ENCODE measurements at regions not wholly inside any gene's neighbourhood (a gene's known extent, or its start where the extent isn't known, plus 50 kb on each side); places are given as distances from the start of the nearest gene placed in this dataset.

DNA sequence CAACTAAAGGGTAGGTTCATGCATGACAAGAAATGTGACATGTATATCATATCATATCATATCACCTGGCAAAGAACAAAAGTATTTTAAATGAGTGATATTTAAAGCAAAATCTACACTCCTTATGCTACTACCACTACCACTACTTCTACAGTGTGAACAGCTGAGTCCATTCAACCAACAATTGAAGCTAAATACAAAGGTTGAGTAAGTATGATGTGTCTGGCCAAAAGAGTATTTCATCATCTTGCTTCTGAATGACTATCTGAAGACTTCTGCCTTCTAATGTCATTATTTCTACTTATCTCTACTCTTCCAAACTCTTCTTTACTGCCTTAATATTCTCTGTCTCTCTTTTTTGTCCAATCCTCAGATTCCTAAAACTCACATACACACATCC lies 292.6 kb upstream of the CAND1 start:
- DNase-seq: no peak

DNA sequence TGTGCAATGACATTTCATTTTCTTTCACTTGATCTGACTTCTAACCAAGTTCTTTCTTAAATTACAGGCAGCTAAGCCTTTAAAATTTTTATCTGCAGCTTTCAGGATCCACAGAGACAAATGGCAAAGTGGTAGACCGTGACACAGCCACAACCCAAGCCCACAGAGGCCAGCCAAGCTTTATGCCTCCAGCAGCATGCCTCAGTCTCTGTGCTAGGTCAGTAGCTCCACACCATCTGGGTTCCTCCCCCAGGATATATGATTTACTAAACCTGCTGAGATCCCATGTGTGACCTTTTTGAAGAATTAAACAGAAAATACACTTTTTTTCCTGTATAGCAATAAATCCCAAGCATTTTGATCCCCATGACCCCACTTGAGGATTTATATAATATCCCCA lies 290.4 kb upstream of the CAND1 start:
- DNase-seq: no peak

DNA sequence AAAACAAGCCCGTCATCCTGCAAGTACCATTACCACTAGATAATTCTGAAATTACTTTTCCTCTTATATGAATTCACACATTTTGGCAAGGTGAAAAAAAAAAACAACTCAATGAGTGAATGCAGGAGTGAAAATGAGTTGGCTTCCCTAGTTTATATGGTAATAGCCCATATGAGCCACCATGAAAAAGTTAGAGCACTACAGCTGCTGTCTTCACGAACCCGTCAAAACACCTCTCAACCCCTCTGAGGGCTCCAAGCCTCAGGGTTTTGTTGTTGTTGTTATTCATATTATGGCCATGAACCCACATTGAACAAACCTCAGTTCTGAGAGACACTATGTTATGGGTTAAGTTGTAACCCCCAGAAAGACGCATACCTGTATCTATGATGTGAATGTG lies 289.9 kb upstream of the CAND1 start:
- DNase-seq: no peak

DNA sequence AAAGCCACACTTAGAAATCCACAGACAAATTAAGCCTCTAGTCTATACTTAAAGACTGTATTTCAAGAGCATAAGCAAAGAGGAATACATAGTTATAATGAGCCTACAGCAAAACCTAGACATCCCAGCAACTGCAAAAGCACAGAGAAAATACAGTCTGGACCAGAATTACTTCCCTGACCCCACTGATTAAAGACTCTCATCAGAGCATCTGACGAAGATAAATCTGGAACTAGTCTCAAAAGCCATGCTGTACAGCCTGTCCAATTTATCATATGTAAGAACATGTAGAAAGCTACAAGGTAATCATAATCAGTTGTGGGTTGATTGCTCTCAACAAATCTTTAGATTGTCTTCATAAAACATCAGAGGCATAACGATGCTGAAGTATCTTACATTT lies 285.1 kb upstream of the CAND1 start:
- no peak for DNase-seq

DNA sequence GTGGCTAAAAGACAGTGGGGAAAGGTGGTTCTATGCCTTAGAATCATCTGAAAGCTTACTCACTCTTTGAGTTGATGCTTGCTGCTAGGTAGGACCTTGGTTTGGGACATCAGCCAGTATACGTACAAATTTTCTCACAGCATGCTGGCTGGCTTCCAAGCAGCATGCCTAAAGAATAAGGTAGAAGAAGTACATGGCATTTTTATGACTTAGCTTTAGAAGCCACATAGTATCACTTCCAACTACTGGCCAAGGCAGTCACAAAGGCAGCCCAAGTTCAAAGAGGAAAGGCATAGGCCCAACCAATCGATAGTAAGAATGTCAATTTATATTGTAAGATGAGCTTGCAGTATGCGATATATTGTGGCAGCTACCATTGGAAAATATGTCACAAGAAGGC lies 284.2 kb upstream of the CAND1 start:
- peak; percentile 3 for DNase-seq

DNA sequence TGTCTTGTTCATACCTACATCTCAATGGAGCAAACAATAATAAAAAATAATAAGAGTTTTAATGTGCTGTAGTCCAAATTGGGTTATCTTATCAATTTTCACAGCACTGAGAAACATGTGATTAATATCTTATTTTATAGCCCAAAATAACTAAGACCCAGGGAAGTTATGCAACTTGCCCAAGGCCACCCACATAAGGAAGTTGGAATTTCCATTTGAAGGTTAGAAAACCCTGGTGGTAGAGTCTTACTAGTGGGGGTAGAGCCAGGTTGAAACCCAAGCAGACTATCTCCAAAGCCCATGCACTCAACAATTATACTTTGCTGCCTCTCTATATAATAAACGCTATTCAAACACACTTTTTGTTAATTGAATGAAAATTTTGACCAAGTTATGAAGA lies 270.0 kb upstream of the CAND1 start:
- no peak for DNase-seq

DNA sequence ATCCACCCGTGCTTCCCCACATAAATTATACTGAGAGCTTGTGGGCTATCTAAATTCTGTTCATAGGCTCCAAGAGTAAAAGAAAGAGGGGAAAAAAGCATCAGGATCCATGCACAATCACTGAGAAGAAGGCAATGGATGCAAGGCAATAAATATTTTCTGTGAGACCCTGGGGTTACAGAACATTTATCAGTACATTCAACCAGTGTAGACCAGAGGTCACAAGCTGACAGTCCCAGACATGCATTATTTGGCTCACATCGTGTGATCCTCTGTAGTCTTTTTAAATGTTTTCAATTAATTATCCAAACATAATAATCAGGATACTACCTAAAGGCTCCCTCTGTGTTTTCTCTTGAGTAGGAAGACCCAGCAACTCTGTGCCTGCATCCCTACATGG lies 267.9 kb upstream of the CAND1 start:
- DNase-seq: no peak

DNA sequence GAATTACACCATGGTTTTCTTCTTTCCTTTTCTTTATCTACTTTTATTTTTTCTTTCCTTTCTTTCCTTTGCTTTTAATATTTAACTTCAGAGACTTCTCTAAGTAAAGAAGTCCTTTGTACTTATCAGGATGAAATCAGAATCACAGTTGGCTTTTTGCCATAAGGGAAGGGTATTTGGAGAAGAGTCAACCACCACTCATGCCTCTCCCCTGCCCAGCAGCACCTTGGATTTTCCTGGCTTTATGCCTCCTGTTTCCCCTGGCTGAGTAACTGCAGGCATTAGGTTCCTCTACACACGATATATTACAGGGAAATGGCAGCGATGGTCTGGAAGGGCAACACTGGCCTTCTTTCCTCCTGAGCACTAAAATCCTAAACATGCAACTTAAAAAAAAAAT lies 266.4 kb upstream of the CAND1 start:
- DNase-seq: peak; percentile 25

DNA sequence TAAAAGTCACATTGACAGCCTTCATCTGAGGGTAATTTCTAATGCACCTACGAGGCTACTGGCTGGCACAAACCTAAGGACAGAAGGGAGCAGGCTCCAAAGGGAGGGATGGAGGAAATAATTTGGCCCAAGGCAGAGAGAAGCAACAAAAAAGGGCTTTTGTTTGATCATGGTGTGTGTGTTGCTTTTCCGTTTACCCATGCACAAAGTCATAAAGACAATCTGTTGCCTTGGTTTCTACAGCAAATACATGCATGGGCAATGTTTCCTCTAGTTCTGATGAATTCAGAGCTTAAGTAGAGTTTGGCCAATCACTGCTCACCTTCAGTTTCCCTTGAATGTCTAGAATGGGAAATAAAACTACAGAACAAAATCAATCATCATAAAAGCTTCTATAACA lies 262.5 kb upstream of the CAND1 start:
- DNase-seq: no peak

DNA sequence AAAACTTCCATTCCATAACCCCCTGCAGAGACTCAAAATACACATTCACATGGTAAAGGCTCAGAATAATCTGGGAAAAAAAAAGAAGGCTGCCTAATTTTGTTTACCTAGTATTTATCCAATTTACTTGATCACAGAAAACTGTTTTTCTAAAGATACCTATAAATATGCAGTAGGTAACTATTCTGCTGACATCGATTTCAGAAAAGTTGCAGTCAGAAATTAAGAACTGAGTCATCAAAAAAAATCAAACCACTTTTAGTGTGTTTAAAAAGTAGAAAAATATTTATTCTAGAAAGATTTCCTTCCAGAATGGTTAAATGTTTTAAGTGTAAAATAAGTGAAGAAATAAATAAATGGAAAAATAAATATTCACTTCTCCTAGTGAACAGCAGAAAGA lies 254.5 kb upstream of the CAND1 start:
- DNase-seq: no peak

DNA sequence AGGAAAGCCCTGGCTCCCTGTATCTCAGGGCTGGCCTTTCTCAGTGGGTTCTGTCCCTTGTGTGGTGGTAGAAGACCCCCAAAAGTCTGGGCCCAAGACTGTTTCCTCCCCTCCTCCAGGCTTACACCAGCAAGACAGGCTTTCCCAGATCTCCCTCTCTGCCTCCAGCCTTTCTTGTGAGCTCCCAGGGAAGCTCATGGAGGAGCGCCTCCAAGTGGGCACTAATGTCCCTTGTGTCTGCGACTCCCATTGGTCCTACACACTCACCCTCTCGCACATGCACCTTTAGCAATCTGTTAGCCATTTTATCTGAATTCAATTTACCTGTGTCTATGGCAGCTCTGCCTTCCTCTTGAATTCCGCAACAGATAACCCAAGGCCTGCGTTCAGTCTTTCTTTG lies 251.1 kb upstream of the CAND1 start:
- DNase-seq: no peak

DNA sequence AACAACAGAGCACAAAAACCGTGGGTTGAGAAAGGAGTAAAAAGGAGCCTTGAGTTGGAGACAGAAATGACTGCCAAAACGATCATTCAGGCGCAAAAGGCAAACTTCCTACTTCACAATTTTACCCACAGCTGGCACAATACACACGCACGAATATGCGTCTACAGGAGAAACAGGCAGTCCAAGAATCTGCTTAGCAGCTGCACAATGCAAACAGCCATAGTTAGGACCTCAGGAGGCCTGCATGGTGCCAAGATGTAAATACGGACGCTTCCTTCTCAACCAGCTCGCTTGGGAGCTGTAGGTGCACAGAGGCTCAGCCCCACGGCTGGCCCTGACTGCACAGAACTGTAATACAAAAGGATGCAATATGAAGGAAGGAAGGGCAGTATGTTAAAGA lies 250.1 kb upstream of the CAND1 start:
- peak; percentile 56 for DNase-seq

DNA sequence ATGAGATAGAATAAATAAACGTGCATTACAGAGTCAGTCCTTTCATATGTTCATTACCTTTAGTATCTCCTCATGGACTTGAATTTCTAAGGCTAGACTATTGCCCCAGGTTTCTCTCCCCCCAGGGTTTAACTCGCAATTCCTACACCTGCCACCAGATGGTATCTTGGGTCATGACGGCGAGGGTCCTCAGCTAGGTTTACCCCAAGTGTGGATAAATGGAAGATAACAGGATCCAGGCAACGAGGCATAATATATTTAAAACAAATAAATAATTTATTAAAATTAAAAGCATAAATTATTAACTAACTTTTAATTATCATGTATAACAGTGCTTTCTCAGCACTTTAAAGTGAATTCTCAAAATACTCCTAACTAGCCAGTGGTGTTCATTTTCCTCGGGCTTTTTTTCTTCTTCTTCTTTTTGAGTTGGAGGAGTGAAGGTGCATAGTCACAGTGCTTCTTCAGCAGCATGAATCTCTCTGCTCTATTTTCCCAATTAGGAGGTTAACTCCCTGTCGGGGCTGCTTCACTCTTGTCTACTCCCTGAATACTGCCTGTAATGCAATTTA lies 243.5 kb upstream of the CAND1 start:
- peak; percentile 51 for DNase-seq

DNA sequence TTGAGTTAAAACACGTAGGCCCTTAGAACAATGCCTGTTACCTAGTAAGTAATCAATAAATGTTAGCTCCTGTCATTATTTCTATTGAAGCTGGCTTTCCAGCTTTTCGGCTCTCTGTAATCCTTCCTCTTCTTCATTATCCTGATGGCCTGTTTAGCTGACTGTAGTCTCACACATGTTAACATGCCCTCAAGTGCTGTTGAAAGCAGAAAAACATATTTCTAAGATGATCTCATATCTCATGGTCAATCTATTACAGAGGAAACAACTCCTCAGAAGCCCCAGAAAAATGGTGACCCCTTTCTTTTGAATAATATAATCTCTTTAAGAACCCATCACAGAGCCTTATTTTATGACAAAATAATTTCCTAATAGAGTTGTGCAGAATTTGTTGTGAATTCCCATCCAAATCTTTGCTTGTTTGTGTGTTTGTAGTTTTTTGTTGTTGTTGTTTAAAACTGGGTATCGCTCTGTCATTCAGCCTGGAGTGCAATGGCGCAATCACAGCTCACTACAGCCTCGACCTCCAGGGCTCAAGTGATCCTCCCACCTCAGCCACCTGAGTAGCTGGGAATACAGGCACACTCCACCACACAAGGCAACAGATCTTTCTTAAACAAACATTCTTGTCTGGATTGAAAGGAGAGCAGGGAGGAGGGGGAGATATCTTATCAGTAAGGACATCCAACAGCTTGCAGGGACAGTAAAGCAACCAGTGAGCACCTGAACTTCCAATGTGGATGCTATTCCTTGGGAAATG lies 242.5 kb upstream of the CAND1 start:
- no peak for DNase-seq

DNA sequence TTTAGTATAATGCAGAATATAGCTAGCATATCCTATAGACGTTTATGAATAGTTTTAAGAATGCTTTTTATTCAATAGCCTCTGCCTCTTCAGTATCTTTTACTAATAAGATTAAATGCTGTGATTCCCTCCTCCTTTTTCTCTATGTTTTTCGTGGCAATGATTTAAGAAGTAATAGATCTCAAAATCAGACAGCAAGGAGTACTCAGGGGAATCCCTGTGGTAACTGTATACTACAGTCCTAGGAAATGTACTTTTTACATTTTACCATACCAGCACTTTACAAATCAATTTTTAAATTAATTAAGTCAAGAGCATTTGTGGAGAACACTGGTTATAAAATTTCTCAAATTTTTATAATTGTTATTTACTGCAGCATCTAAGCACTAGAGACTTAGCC lies 240.6 kb upstream of the CAND1 start:
- no peak for DNase-seq

DNA sequence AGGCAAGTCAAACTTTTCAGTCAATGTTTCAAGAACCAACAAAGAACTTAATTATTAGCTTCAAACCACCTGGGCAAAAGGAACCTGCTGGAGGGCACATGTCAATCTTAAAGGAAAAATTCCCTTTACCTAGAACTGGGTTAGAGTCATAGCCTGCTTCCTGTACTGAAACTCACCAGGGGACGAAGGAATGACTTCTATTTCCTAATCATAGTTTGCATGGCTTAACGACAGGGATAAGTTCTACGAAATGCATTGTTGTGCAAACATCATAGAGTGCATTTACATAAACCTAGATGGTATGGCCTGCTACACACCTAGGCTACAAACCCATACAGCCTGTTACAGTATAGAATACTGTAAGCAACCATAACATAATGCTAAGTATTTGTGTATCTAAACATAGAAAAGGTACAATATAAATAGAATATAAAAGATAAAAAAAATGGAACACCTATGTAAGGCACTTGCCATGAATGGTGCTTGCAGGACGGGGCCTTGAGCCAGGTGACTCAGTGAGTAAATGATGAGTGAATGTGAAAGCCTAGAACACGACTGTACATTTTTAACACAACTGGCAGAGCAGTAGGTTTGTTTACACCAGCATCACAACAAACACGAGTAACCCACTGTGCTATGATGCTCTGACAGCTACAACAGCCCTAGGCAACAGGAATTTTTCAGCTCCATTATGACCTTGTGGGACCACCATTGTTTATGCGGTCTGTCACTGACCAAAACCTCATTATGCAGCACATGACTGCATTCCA lies 234.9 kb upstream of the CAND1 start:
- peak; percentile 89 for DNase-seq

DNA sequence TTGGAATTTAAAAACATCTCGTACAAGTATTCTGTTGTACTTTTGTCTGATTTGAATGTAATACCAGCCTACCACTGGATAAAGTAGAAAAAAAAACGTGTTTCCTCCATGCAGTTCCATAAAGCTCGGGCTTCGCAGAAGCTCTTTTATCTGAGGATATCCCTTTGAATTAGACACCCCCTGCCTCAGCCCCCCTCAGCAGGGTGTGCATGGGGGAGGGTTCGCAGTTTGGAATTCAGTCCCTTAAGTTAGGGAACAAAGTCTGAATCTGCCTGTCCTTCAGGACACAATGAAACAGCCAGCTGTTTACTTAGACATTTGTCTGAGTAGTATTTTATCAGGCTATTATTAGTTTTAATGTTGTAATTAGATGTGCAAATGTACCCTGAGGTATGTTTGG lies 234.0 kb upstream of the CAND1 start:
- DNase-seq: no peak

DNA sequence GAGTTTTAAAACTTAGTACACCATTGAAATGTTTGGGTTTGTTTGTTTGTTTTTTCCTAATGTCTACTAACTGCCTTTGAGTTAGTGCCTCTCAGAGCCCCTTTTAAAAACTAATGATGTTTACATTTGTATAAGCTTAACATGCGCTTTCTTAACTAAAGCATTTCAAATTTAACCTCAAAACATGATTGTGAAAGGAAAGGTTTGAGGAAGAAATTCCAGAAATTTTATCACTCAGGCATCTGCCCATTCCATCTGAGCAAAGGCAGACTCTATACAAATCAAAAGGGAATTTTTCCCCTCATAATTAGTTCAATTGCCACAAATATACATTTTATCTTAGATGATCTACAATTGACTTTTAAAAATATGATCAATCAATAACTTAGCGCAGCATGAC lies 230.7 kb upstream of the CAND1 start:
- DNase-seq: no peak

DNA sequence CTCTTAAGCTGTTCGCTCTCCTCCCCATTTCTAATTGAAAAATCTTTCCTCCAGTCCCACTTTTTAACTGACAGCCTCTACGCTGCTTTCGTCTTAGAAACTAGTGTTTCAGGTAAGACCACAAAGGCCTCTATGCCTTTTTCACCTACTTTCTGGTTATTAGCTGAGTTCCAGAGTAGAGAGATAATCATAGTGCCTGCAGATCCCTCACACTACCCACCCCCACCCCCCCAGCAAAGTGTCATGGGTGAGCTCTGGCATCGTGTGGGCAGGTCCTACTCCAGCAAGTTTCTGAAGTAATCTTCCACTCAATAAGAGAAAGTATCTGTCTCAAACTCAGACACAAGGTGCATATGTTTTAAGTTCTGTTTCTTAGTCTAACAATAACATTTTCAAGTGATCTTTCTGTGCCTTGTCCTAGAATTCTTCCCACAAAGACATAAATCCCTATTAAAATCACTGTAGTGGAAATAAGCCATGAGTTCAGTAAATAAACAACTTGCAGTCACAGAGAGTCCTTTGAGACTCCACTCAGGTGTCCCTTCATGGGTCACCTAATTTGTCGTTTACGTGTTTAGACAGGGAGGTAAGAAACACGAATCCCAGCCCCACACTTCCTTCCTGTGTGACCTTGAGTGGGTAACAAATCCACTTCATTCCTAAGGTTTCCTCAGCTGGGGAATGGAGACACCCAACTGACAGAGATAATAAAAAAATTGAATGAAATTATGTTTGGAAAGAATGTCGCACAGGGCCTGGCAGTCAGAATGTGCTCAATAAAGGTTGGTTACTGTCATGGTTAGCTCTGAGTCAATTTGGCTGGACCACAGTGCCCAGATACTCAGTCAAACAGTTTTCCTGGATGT lies 228.9 kb upstream of the CAND1 start:
- no peak for DNase-seq

DNA sequence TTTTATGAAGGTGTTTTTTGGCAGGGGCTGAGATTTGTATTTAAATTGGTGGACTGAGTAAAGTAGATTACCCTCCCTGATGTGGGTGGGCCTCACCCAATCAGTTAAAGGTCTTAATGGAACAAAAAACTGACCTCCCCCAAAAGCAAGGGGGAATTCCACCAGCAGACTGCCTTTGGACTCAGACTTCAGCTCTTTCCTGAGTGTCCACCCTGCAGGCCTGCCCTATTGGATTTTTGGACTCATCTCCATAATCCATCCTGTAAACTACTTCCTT lies 228.4 kb upstream of the CAND1 start:
- no peak for DNase-seq

DNA sequence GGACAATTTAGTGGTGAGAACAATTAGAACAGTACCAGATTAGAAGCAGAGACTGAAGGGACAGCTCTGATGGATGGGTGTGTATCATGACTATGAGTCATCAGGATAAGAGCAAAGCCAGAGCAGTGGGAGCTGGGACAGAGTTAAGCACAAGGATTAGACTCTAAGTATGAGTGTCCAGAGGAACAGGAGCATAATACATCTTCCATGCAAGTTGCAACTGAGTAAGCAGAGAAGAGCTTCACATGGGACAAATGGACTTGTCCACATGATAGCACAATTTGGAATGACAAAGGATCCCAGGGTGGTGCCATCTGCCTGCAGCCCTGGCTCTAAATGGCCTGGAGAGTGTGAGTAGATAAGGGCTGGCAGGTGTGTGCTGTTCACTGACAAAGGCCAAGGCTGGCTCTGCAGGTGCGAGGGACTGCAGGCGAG lies 226.4 kb upstream of the CAND1 start:
- peak; percentile 98 for DNase-seq

DNA sequence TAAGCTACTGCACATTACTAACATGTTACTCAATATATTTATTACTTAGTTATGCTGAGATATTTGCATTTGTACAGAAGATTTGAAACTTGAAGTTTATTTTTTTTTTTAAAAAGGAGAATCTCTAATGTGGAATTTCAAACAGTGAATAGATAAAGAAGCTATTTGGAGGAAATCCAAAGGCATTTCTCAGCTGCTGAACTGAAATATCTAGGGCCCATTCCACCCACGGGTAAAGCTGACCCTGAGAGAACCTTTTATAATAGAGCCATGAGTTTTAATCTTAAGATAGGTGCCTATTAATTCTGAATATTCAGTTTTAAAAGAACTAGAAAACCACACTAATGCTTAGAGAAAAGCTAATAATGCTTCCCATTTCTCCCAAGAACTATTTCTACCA lies 225.4 kb upstream of the CAND1 start:
- no peak for DNase-seq

DNA sequence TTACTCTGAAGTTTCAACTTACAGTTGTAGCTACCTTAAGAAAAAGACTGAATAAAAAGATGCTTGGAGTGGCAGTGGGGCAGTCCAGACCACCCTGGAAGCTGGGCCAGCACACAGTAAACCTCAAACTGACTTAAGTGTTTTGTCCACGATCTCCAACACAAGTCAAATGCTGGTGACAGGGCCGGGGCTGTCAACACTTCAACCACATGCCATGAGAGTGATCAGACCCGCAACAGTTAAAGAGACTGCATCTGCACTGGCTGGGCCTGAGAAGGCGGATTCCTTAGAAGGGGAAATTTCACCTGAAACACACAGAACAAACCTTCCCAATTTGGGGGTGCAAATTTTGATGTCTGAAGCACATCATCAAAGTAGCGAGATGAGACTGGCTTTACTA lies 223.5 kb upstream of the CAND1 start:
- DNase-seq: no peak

DNA sequence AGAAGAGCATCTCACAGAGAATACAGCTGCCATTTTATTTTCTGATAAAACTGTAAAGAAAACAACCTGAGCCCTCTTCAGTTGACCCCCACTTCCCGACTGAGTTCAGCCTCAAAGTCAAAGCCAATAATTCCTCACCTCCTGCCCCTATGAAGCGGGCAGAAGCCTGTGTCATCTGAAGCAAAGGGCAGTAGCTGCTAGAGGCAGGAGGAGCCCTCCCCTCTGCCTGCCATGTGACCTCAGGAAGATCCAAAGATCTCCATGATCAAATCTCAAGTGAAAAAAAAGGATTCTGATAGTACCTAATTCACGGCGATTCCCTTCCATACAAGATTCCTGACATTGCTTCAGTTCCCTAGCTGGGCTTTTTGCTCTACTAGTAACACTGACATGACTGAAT lies 223.1 kb upstream of the CAND1 start:
- DNase-seq: no peak

All from NCI-H345 (cell line).